NT2/D1 (cell line): ENCODE measurements at regions not wholly inside any gene's neighbourhood (a gene's known extent, or its start where the extent isn't known, plus 50 kb on each side); places are given as distances from the start of the nearest gene placed in this dataset.

ENCODE experiments used
- DNase-seq: peaks from one replicate; pipeline ENCODE4 v3.0.0-alpha.2; 2011; ENCODE audit warnings: low read depth, low spot score
- H3K27me3 ChIP-seq: 2 replicates; pipeline ENCODE4 v1.6.0; 2011; ENCODE audit warnings: mild to moderate bottlenecking; ENCODE audit not compliant: insufficient read length, insufficient read depth
- H3K36me3 ChIP-seq: 2 replicates; pipeline ENCODE4 v1.6.1; 2011; ENCODE audit warnings: mild to moderate bottlenecking, low read length, mixed read lengths; ENCODE audit not compliant: insufficient read depth, insufficient read length
- H3K4me1 ChIP-seq: 2 replicates; pipeline ENCODE4 v1.5.1; 2011; ENCODE audit not compliant: insufficient read depth, insufficient read length
- H3K4me3 ChIP-seq: 2 replicates; pipeline ENCODE4 v1.5.1; 2011; ENCODE audit warnings: low read depth; ENCODE audit not compliant: insufficient read length
- H3K9ac ChIP-seq: 2 replicates; pipeline ENCODE4 v1.6.0; 2011; ENCODE audit warnings: low read depth; ENCODE audit not compliant: insufficient read length
- H3K9me3 ChIP-seq: 2 replicates; pipeline ENCODE4 v1.5.1; 2011; ENCODE audit warnings: mild to moderate bottlenecking, low read length; ENCODE audit not compliant: insufficient read depth
- SUZ12 ChIP-seq: IDR thresholded peaks from 2 replicates; pipeline ENCODE4 v1.6.1; 2011; ENCODE audit not compliant: insufficient read length, insufficient read depth; ENCODE audit errors: extremely low read depth
- YY1 ChIP-seq: IDR thresholded peaks from 2 replicates; pipeline ENCODE4 v1.6.1; 2011; ENCODE audit not compliant: insufficient read length, insufficient read depth
- ZNF274 ChIP-seq: IDR thresholded peaks from 2 replicates; pipeline ENCODE4 v1.6.1; 2011; ENCODE audit warnings: mild to moderate bottlenecking, low read depth, low read length

- Histone ChIP-seq H3K9me3 (peaks cover 21% of the 10 kb centered on the region), H3K4me1 (no peaks in the 10 kb centered on the region), H3K9ac (no peak overlapping the region), H3K36me3 (no peaks in the 10 kb centered on the region), H3K4me3 (no peak overlapping the region), H3K27me3 (no peaks in the 10 kb centered on the region)
- no peak for TF ChIP-seq ZNF274
- no peak for TF ChIP-seq YY1
- no peak for TF ChIP-seq SUZ12
- no peak for DNase-seq
Observed at GRCh38 chr3:70874196-70874595, 561.8 kb upstream of the MDFIC2 start.

DNA sequence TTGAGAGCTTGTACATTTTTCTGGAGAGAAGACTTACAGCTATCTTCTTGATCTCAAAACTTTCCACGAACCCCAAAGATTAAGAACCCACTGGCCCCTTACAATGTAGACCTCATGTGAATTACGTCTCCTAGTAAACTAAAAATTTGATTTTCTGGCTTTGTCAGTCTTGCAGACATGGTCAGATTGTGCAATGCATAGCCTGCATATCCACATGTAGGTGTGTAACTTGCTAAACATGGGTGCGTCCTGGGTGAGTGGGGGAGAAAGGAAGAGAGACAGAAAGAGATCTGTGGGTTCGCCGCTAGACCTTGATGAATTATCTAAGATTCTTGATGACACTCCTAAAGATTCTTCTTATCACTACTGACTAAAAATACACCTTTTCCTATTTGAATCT is 561.2 kb upstream of the MDFIC2 start:
- Histone ChIP-seq H3K4me1 (no peaks in the 10 kb centered on the region), H3K36me3 (no peaks in the 10 kb centered on the region), H3K27me3 (no peaks in the 10 kb centered on the region), H3K9me3 (peaks cover 21% of the 10 kb centered on the region), H3K4me3 (no peak overlapping the region), H3K9ac (no peak overlapping the region)
- DNase-seq: no peak
- TF ChIP-seq SUZ12: no peak
- TF ChIP-seq ZNF274: no peak
- no peak for TF ChIP-seq YY1

- DNase-seq: no peak
- Histone ChIP-seq H3K9ac (no peak overlapping the region), H3K4me1 (no peaks in the 10 kb centered on the region), H3K4me3 (no peak overlapping the region), H3K9me3 (peaks cover 21% of the 10 kb centered on the region), H3K36me3 (no peaks in the 10 kb centered on the region), H3K27me3 (no peaks in the 10 kb centered on the region)
- TF ChIP-seq SUZ12 (no peak), YY1 (no peak)
Observed at GRCh38 chr3:70871909-70872656, 559.6 kb upstream of the MDFIC2 start.

GRCh38 chr3:70870576-70870975 is 558.1 kb upstream of the MDFIC2 start:
- Histone ChIP-seq H3K4me1 (no peaks in the 10 kb centered on the region), H3K36me3 (no peaks in the 10 kb centered on the region), H3K27me3 (no peaks in the 10 kb centered on the region), H3K9me3 (peaks cover 22% of the 10 kb centered on the region), H3K9ac (no peak overlapping the region), H3K4me3 (no peak overlapping the region)
- TF ChIP-seq ZNF274 (no peak), SUZ12 (no peak), YY1 (no peak)
- DNase-seq: no peak

GRCh38 chr3:70868561-70868960 is 556.1 kb upstream of the MDFIC2 start:
- no peak for DNase-seq
- Histone ChIP-seq H3K27me3 (no peaks in the 10 kb centered on the region), H3K4me1 (no peaks in the 10 kb centered on the region), H3K36me3 (no peaks in the 10 kb centered on the region), H3K4me3 (no peak overlapping the region), H3K9ac (no peak overlapping the region), H3K9me3 (peaks cover 32% of the 10 kb centered on the region)
- no peak for TF ChIP-seq SUZ12
- no peak for TF ChIP-seq ZNF274
- TF ChIP-seq YY1: no peak

- Histone ChIP-seq H3K9ac (no peak overlapping the region), H3K27me3 (no peaks in the 10 kb centered on the region), H3K4me1 (no peaks in the 10 kb centered on the region), H3K36me3 (no peaks in the 10 kb centered on the region), H3K4me3 (no peak overlapping the region), H3K9me3 (0 out of 2 replicates have a peak, but pooled peaks cover 11% of the 10 kb centered on the region)
- no peak for TF ChIP-seq YY1
- no peak for TF ChIP-seq ZNF274
- no peak for TF ChIP-seq SUZ12
- DNase-seq: no peak
Observed at GRCh38 chr3:70863049-70863448, 550.6 kb upstream of the MDFIC2 start.

DNA sequence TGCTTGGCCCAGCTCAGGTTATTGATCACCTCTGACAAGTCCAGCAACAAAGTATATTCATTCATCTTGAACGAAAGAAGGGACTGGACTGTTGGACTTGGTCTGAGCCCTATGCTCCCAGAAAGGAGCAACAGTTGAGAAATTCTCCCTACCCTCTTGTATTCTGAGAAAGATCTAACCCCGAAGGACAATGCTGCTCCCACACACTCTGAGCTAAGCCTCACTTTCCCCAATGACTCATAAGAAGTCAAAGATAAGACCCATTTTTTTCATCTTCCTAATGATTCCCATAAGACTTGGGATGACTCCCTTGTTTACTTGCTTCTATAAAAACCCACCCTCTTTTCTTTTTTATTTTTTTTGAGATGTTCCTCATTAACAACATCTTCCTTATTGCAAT is 549.4 kb upstream of the MDFIC2 start:
- H3K9ac ChIP-seq: no peak overlapping the region

More for the DNA sequence above, 549.4 kb upstream of the MDFIC2 start:
- Histone ChIP-seq H3K36me3 (no peaks in the 10 kb centered on the region), H3K4me3 (no peak overlapping the region), H3K27me3 (no peaks in the 10 kb centered on the region), H3K4me1 (no peaks in the 10 kb centered on the region), H3K9me3 (0 out of 2 replicates have a peak, but pooled peaks cover 11% of the 10 kb centered on the region)
- no peak for DNase-seq
- TF ChIP-seq YY1 (no peak), ZNF274 (no peak), SUZ12 (no peak)
